NCI-H1092 treated with DMSO at 0.1 percent for 48 hours (cell line): ENCODE measurements at regions not wholly inside any gene's neighbourhood (a gene's known extent, or its start where the extent isn't known, plus 50 kb on each side); places are given as distances from the start of the nearest gene placed in this dataset.

Experiments
- DNase-seq: peaks from one replicate; lab custom pipeline; 2025; lab: John Stamatoyannopoulos, UW

DNA sequence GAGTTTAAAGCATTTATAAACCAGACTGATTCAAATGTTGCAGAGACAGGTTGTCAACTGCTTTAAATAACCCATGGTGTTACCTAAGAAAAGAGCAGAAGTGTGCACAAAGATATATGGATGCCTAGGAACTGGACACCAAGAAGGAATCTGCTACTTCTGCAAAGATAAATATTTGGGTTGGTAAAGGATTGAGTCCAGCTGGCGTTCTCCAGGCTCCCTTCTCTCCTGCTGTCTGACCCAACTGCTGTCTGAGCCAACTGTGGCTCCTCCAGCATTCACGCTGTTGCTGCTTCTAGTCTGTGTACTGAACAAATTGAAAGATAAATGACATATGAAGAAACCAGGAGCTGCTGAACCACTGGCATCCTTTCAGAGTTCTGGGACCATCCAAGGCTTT lies 1167.8 kb upstream of the PRKX start:
- no peak for DNase-seq

DNA sequence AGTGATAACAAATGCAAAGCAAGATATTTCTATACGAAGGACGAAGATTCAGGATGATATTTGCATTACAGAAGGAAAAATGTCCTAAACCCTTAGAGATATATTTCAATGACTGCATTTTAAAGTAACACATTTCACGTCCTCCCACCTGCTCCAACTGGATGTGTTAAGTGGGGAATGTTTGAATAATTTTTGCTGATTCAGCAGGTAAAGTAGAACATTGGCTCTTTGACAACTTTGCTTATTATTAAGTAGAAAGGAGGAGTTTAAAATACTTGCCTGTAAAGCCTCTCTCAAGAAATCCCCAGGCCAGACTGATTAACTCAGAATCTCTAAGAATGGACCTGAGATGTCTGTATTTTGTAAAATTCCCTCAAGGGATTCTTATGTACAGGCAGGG lies 1165.2 kb upstream of the PRKX start:
- no peak for DNase-seq

DNA sequence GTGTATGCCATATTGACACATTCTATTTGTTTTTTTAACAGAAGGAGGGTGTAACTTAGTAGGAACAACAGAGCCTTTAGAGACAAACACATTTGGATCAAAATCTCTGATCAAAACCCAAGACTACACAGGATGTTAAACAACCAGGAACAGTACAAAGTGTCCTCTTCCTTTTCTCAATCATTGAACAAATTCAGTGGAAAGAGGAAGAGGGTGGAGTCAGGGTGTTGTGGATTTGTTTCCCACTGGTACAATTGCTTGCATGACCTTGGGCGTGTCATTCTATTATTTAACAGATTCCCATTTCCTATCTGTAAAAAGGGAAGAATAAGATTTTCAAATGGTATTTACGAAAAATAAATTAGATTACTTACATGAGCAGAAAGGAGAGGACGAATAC lies 1162.8 kb upstream of the PRKX start:
- DNase-seq: no peak

DNA sequence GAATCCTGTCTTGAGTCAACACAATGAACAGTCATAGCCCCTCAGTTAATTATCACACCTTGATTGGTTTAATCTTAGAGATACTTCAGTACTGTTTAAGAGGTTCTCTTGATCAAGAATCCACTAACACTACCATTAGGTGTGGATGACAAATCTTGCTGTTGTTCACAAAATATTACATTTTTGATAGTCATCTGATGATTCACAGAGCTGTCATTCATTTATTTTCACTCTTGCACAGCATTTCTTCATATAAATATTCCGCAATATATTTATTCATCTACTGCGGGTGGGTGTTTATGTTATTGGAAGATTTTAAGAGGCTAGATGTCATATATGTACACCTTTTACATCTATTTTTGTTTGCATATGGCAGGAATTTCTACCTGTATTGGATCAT lies 1138.1 kb upstream of the PRKX start:
- DNase-seq: no peak

DNA sequence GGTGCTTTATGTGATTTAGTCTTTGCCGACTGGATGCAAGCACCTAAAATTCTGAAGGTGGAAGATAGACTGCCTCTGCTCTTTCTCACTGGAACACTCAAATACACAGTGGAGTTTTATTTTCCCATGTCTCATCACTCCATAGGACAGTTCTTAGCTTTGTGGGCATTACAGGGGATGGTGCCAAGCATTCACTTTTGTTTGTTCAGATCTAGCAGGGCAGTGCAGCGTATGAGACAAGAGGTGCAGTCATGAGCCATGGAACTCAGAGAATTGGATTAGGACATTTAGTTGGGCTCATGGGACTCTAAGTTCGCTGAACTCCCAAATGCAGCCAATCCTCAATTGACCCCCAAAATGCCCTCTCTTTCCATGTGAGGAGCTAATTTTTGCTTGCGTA lies 1136.9 kb upstream of the PRKX start:
- no peak for DNase-seq

DNA sequence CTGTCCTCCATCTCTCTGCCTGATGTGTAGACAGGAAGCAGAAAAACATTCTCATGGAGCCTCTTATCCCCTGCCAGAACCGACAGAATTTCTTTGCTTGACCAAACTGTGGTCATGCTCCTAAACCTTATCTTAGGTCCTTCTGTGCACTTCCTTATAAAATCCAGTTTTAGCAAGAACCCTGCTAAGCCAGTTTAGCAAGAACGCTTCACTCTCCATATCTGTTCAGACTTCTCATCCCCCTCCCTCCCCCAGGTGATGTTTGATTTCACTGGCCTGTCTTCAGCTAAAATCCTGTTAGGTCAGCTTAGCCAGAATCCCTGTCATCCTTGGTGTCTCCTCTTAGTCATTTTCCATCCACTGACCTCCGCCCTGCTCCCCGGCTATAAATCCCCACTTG lies 1130.9 kb upstream of the PRKX start:
- DNase-seq: no peak

DNA sequence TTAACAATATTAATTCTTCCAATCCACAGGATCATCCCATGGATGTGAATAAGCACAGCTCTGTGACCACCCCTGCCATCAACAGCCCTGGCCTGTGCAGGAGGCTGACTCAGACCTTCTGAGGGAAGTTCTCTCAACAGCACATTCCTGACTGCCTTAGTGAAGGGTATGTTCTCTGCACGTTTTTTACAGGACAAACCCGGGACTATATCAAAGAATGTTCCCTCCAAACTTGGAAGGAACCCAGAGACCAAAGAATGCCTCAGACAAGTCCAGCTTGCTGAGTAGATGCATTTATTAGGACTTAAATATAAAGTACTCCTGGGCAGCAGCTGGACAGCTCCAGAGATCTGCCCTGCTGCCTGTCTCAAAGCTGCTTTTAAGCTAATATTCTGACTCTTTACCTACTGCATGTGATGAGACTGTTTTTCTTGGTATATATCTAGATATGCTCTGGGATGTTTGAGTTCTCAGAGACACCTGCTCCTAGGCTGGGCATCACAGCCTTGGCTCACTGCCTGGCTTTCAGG lies 1127.8 kb upstream of the PRKX start:
- no peak for DNase-seq

DNA sequence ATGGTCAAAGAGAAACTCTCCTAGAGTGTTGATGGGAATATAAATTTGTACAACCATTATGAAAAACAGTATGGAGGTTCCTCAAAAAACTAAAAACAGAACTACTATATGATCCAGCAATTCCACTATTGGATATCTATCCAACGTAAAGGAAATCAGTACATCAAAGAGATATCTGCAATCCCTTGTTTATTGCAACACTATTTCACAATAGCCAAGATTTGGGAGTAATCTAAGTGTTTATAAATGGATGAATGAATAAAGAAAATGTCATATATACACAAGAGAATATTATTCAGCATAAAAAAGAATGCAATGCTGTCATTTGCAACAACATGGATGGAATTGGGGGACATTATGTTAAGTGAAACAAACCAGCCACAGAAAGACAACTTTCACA lies 1118.1 kb upstream of the PRKX start:
- DNase-seq: no peak

DNA sequence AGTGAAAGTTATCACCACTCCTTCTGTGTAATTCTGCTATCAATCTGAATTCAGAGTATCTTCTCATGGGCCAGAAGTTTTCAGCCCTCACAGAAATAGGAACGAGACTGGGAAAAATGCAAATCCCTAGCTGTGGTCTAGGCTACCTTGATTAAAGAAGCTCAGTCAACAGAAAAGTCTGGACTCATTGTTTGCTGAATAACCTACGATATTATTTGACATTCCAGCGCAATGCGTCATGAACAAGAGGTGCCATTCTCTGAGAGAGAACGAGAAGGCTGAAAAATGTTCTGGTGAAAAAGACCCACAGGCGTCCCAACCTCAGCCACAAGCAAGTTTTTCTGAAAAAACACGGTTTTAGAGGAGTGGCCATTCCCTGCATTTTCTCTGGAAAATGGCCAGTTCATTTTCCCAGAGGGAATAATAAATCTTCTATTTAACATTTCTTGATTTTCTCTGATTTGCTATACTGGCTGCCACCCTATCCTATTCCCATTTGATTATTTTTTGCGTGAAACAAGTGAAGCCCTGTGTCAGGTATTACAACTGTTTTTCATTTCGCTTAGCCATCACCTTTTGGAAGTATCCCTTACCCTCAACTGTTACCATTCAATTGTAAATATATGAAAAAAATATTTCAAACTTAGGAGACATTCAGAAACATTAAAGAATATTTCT lies 1117.6 kb upstream of the PRKX start:
- no peak for DNase-seq

DNA sequence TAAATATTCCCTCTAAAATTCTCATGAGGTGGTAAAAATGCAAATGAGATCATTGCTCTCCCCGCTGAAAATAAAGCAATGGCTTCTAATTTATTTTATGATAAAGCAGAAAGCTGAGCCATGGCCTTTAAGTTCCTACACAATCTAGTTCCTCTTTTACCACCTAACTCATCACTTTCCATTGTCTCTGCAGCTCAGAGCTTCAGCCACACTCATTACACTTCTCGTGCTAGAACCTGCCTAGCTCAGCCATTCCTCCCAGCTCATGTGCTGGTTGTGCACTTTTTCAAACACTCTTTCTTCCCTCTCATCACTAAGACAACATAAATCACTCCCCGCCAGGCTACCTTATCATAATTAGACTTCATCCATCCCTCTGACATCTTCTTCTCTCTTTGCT lies 1112.1 kb upstream of the PRKX start:
- DNase-seq: no peak

DNA sequence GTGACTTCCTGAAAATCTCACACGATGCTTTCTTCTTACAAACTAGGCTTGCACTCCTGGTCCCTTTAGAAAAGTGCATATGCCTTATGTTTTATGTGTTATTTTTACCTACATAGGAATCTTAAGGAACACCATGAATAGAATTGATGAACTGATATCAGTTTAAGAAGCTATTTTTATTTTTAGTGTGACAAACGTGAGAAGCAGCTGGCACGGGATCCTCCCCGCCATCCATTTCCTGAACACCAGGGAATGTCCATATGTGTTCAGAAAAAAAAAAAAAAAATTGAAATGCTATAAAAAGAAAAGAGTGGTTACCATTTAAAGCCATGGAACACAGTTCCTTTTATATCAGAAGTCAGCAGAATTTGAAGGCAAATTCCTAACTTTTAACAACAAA lies 1096.1 kb upstream of the PRKX start:
- no peak for DNase-seq

DNA sequence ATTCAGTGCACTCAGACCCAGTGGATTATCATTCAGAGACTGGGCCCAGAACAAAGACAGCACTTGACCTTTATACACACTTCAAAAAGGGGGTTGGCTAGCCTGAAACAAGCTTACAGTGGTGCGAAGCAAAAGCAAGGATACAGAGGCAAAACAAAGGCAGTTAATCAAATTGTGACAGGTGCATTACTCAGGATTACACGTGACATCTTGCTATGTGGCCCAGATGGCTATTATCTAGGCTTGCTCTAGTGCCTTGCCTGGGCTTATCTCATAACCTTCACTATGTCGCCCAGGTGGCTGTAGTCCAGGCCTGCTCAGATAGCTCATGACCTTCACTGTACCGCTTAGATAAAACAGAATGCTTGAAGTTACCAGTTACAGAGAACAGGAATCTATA lies 1092.1 kb upstream of the PRKX start:
- no peak for DNase-seq

DNA sequence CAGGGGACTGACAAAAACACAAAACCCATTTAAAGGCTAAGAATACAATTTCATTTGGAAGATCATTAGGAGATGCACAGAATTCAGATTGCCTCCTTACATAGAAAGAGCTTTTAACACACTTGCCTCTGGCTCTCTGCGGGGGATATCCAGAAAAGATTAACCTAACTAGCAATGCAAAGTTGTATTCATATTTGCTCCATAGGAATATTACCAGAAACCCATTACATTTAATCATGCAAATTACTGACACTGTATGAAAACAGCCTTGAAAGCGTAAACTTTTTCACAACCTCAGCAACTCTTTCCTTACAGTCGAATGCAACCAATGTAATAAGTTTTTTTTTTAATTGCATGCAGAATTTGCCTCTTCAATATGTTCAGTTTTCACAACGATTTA lies 1087.3 kb upstream of the PRKX start:
- DNase-seq: no peak

DNA sequence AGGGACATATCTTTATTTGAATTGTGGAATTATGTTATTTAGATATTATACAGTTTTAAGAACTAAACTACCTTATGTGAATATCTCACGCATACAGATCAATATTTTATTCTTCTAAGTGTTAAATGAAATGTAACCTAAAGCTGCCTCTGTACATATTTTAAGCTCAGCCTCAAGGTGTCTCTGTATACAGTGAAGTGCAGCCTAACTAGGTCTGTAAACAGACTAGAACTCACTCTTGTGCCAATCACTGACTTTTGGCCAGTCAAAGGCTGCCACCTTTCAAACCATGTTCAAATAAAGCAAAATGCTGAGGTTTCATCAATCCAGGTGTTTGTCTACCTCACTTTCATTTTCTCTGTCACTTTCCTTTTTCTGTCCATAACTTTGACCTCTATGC lies 1074.5 kb upstream of the PRKX start:
- no peak for DNase-seq

DNA sequence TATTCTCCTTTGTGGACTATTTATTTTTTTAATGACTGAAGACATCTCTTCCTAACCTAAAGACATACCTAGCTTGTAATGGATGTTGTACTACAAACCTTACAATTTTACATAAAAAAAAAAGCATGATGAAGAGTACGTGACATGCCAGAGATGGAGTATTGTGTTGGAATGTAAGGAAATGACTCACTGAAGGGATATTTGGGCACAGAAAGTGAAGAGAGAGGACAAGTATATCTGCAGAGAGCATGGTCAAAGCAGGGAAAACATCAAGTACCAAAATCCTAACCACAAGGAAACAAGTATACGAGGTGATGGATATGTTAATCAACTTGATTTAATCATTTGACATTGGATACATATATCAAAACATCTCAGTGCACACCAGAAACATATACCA lies 1051.4 kb upstream of the PRKX start:
- no peak for DNase-seq

DNA sequence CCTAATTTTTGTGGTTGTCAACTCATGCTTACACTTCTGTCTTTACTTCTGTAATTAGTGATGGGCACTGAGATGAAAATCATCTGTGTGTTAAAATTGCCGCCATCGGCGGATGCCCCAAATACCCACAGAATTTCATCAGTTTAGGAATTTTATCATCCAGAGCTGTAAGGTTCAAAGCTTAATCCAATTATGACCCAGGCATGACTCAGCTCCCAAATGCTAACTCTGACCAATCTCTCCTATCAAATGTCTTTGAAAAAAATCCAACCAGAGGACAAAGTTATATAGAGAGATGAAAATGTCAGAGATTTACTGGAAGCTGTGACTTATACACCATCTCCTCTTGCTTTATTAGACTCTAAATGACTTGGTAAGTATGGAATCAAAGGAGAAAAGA lies 1048.7 kb upstream of the PRKX start:
- DNase-seq: no peak

DNA sequence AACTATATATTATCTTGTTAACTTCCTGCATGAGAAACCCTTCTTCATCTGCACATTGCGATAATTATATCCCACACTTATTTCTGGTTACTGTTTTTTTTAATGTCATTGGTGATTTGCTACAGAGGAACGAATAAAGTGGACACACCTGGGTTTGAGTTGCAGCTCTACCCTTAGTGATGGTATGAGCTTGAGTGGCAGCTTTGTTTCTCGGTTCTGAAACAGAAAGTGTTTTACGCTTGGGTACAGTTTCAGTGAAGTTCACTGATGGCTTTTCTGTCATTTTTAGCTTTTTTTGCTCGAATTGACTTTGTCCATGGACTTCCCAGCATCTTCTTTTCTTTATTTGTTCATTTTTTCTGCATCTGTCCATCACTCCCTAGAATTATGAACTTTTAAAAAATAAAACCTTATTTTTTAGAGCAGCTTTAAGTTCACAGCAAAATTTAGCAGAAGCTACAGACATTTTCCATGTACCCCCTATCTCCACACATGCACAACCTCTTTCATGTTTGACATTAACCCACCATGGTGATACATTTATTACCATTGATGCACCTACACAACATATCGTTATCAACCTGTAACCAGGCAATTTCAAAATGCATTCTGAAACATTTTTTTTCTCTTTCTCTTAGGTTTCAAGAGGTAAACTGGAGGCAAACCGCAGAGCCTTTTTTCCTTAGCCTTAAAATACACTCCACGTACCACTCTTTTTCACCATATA lies 1041.6 kb upstream of the PRKX start:
- no peak for DNase-seq

DNA sequence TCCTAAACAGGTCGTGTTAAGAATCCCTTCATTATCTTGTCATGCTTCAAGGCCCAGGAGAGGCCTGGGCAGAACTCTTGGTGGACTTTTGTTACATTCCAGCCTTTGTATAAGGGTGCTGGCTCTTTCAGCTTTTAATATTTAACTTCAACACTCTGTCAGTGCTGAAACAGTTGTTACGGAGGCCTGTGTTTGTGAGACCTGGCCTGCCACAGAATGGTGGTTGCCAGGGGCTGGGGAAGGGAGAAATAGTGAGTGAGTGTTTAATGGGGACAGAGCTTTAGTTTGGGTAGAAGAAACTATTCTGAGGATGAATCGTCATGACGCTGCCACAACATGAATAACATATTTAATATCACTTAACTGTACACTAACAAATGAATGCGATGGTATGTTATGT lies 1027.6 kb upstream of the PRKX start:
- no peak for DNase-seq

DNA sequence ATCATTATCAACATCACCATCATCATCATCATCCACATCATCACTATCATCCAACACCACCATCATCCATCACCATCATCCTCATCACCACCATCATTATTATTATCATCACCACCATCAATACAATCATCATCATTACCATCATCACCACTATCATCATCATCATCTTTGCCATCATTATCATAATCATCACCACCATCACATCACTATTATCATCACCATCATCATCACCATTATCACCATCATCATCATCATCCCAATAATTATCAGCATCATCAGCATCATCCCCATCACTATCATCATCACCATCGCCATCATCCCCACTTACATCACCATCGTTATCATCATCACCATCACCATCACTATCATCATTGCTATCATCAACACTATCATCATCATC lies 1021.9 kb upstream of the PRKX start:
- no peak for DNase-seq

DNA sequence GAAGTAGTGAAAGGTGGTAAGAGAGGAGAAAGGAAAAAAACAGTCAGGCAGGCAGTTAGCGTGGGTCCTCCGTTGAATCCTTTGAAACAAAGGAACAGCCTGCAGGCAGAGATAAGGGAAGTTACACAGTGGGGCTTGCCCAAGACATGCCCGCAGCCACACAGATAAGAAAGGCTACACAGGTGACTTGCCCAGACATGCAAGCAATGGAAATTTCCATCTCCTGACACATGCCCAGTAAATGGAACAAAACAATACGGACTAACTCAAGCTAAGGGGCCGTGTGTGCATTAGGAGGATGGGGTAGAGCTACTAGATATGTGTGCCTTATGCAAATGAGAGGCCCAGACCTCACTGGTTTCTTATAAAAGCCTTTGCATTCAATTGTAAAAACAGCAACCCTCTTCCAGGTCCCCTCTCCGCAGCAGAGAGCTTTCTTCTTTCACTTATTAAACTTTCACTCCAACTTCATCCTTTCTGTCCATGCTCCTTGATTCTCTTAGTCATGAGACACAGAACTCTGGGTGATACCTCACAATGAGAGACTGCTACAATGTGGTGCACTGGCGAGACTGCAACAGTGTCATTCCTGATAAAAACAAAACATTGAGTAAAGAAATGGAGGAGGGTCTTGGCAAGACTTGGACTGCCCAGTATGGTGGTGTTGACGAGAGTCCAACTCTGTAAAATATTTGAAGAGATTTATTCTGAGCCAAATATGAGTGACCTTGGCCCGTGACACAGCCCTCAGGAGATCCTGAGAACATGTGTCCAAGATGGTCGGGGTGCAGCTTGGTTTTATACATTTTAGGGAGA lies 997.4 kb upstream of the PRKX start:
- DNase-seq: no peak

DNA sequence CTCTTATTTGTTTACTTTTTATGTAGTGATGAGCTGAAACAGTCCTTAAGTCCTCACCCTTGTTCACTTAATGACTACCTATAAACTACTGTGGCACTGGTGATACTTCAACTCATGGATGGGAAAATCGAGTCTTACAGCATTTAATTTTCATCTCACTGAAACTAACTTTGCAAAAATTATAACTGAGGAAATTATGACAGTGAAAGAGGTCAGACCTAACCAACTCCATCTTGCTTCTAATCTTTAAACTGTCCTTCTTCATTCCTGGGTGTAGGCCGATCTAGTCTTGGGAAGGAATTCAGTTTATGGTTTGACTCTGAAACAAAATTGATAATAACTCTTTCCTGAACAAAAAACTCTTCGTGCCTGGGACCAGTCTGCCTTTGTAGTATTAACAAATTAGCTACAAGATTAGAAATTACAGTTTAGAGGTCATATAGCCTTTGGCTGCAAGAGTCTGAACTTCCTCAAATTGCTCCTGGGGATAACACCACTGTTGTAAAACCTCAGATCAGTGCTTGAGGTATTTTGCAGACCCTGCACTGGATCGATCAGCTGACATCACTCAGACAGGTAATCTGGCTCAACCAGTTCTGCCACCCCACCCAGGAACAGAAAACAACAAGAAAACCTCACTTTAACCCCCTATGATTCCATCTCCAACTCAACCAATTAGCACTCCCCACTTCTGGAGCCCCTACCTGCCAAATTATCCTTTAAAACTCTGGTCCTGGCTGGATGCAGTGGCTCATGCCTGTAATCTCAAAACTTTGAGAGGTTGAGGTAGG lies 995.7 kb upstream of the PRKX start:
- no peak for DNase-seq

DNA sequence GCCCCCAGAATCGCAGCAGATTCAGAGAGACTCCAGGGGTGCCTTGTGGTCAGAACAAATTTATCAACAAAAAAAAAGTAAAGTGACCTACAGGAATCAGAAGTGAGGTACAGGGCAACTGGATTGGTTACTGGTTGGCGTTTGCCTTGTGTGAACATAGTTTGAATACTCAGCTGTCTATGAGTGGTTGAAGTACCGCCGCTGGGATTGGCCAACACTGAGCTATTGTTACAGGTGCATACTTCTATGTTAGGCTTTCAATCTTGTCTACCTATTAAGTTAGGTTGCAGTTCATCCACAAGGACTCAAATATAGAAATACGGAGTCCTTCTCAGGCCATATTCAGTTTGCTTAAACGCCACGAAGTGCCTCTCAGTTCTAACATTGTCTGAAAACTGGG lies 993.5 kb upstream of the PRKX start:
- no peak for DNase-seq
